Medulla oblongata (tissue), 1 donor: ENCODE measurements at regions not wholly inside any gene's neighbourhood (a gene's known extent, or its start where the extent isn't known, plus 50 kb on each side); places are given as distances from the start of the nearest gene placed in this dataset.
A peak's percentile ranks its signal among the peaks of the same experiment; 100 is the strongest.

Experiments
- DNase-seq: peaks from one replicate; pipeline ENCODE4 v3.0.0-alpha.2; 2015; ENCODE audit errors: extremely low spot score

- DNase-seq: no peak
These were observed 297.8 kb upstream of the AZI2 start for GRCh38 chr3:28646435-28646834.

DNA sequence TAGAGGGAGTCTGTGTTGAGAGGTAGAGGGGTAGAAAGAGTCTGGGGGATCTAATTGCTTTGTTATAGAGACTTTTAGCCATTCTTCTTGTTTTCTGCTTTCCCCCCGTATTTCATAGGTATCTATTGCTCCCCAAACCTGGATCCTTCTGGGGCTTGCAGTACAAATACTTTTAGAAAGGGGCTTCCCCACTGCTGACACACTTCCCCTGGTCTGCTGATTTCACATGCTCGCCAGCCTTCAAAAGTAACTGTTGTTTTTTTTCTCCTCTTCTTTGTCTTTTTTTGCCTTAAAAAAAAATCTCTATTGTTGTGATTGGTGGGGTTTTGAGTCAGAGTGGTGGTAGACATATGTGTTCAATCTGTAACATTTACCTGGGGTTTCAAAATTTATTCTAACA is 300.6 kb upstream of the AZI2 start:
- no peak for DNase-seq

- no peak for DNase-seq
These were observed 302.5 kb upstream of the AZI2 start for GRCh38 chr3:28651159-28651558.

- no peak for DNase-seq
These were observed 315.5 kb upstream of the AZI2 start for GRCh38 chr3:28664123-28664522.

- DNase-seq: peak; percentile 73
These were observed 319.3 kb upstream of the AZI2 start for GRCh38 chr3:28667646-28668621.

DNA sequence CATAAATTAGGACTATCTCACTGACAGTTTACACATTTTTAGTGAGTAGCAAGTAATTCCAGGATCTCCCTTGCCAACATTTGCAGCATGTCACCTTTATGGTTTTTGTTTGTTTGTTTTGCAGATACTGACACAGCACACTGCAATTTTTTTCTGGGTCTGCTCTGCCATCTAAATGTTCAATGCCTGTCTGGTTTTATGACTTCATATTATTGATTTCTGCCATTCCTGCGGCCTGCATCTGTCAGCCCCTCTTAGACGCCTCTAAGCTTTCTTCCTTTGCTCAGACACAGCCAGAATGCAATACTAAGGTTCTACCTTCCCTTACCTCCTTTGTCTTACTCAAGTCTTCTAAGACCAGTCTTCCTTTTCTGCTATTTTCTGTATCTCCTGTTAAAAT is 321.2 kb upstream of the AZI2 start:
- DNase-seq: no peak

DNA sequence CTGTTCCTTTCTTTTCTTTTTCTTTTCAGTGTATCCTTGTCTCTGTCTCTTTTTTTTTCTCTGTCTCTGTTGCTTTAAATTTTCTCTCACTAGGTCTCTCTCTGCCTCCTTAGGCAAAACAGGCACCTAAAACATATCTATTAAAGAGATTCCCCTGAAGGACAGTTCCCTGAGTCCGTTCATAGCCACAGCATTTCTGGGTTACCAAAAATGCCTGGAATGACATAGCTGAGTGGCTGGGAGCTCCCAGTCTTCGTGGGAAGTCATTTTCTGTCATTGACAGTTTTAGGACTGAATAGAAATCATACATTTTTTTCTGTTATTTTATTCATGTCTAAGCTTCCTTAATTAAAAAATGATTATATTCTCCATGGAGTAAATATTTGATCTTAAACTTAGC is 323.8 kb upstream of the AZI2 start:
- DNase-seq: no peak

DNA sequence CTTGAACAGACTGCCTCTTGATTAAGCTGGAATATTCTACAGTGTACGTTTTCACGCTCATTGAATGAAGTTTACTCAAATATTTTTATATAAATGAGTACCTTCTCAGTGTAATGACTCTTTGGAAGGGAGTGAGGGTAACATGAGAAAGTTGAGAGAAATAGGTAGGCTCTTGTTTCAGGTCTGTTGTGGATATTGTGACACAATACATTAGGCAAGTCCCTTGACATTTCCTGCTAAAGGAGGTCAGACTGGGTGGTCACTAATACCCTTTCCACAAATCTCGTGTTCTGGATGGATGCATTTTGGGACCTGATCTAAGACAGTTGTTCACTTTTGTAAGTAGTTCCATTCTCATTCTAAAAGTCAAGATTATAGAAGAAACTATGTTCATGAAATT is 324.8 kb upstream of the AZI2 start:
- DNase-seq: no peak

- no peak for DNase-seq
These were observed 325.6 kb upstream of the AZI2 start for GRCh38 chr3:28674212-28674611.

DNA sequence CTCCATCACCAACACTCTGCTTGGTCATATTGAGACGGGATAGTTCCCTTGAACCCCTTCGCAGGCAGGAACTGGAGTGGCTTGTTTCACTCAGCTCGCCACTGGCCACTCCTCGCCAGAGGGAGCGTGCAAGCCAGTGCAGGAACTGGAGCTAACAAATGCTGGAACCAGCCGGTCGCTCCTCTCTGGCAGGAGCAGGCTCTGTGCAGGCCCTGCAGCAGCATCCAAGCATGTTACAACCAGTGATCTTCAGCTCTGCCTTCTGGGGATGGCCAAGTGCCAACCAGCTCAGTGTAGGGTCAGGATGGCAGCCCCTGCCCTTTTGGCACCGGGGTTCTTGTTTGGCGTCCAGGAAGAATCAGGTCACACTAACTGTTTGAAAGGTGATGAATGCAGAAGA is 329.0 kb upstream of the AZI2 start:
- no peak for DNase-seq

- no peak for DNase-seq
These were observed 329.5 kb upstream of the AZI2 start for GRCh38 chr3:28678086-28678485.

DNA sequence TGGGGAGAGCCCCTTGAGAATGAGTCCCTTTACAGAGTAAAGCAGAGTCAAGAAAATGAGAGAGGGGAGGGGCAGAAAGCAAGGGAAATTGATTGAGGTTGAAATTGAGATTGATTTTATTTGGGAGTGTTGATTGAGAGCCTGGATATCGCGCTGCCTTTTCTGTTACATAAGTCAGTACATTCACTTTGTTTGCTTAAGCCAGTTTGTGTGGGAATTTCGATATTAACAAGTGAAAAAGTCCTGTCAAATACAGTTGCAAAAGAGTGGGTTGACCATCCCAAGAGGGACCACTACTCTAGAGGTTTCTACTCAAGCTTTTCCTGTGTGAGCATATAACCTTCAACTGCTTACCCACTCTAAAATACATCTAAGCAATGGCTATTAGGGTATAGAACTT is 331.4 kb upstream of the AZI2 start:
- no peak for DNase-seq

- DNase-seq: no peak
These were observed 333.5 kb upstream of the AZI2 start for GRCh38 chr3:28682121-28682520.

- DNase-seq: no peak
These were observed 341.6 kb upstream of the AZI2 start for GRCh38 chr3:28690176-28690575.

- DNase-seq: no peak
These were observed 350.1 kb upstream of the AZI2 start for GRCh38 chr3:28698706-28699105.

DNA sequence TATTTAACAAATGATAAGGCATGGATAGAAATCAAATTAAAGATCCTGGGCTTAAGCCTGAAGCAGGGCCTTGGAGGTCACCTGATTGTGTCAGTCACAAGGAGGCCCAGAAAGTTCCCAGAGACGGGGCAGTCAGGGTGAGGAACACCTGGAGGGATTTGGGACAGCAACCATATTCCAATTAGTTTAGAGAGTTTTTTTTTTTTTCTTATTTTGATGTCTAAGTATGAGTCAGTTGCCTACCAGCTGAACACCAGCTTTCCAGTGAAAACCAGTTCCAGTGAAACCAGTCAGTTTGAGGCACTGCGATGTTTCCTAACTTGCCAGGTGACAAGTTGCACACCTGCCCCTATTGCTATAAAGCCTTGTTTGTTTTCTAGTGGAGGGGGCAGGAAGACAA is 350.7 kb upstream of the AZI2 start:
- DNase-seq: no peak

DNA sequence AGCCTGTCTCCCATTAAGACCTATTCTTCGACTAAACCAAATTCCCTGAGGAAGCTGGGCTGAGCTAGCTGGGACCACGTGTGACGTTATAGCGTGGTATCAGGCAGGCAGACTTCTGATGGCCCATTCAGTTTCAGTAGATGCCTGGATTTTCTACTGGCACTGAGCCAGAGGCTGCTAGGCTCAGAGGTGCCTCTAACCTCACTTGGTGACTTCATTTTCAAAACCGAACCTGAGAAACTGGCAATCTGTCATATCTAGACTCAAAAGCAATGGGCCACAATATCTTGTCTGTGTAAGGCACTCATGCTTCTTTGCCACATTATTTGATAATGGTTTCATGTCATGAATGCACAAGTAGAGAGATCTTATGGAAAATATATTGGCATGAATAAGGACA is 352.1 kb upstream of the AZI2 start:
- DNase-seq: no peak

GRCh38 chr3:28703843-28704242 is 355.2 kb upstream of the AZI2 start:
- DNase-seq: no peak

- no peak for DNase-seq
These were observed 362.7 kb upstream of the AZI2 start for GRCh38 chr3:28711293-28711692.

GRCh38 chr3:28716939-28717338 is 368.3 kb upstream of the AZI2 start:
- DNase-seq: no peak

DNA sequence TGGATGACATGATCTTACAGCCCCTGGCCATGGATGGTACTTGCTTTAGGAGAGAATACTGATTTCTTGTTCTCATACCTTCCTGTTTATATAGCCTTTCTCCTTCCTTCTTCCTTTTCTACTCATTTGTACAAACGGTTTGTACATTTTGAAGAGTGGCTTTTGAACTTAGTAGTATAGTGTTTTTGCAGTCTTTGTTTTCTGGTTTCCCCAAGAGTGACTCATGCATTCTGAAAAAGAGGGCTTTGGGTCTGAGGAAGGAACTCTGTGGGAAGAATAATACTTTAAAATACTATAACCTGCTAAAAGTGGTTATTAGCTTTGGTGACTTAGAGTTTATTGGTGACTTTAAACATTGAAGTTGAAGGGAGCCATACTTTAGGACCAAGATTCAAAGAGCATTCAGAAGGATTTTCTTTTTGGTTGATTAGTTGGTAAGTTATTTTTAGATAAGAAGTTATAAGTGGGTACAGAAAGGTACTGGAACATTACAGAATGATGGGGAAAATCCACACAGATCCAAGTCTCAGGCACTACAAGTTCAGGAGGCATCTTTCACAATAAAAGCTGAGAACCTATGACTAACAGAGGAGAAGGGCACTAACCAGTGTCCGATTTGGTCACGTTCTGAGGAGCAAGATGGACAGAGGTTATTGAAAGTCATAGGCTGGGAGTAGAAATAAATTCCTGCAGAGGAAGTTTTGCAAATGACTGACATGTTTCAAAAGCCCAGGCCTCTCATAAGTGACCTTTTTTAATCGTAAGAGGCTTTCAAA is 369.6 kb upstream of the AZI2 start:
- DNase-seq: no peak

GRCh38 chr3:28726840-28727239 is 378.2 kb upstream of the AZI2 start:
- peak; percentile 41 for DNase-seq

- no peak for DNase-seq
These were observed 378.7 kb upstream of the AZI2 start for GRCh38 chr3:28727307-28727706.
